ENCODE measurements at regions not wholly inside any gene's neighbourhood (a gene's known extent, or its start where the extent isn't known, plus 50 kb on each side); places are given as distances from the start of the nearest gene placed in this dataset.

DNA sequence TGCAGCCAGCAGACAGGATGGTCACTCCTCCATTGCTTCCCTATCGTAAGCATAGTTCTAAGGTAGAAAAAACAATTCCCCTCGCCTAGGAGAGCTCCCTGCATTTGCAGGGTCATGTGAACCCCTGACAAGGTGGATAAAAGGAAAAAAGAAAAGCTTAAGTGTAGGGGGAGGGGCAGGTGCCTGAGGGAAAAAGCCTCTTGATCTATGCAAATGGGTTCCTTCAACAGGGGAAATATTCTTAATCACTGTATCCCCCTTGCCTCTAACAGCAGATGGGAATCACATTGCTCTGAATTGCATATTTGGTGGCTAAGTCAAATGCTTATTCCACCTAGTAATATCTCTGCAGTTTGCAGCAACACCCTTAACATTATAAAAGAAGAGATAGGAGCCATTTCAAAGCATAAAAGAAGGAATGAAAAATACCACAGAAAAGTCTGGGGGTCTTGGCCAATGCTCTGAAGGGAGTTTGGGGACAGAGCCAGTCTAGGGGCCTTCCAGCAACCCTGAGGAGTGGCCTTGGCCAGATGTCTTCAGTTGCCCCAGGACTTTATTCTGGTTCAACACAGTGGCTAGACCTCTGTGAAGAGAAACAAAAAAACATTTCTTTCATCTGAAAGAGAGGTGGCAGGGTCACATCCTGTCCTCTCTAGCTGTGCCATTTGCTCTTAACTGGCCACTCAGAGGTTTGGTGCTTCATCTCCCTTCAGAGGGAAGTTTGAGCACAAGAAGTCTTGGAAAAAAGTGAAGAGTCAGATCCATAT, 660.4 kb upstream of the GJE1 start:
- no peak for TF ChIP-seq CTCF (conservative IDR thresholded peaks at IDR 0.05 in 1 of 2, IDR thresholded peaks at IDR 0.05 in 1 of 2; ENCODE audit: extremely low read depth in 1 of 2, insufficient read depth in 1 of 2, low read depth in 1 of 2, low read length in 2 of 2)
- TF ChIP-seq EZH2 (IDR thresholded peaks at IDR 0.05; ENCODE audit: borderline replicate concordance, low read length) = no peak

All from mammary epithelial cell (primary cell).